ENCODE measurements at regions not wholly inside any gene's neighbourhood (a gene's known extent, or its start where the extent isn't known, plus 50 kb on each side); places are given as distances from the start of the nearest gene placed in this dataset.
"Not testable (repeated sequence)": the region's sequence is repeated elsewhere in the genome, so short reads cannot be mapped to it uniquely, and the experiment has no call there.

GRCh38 chrY:7320171-7320570, 408.6 kb upstream of the AMELY start:
- not testable (repeated sequence) for DNase-seq (ENCODE audit: low read depth)

GRCh38 chrY:7318122-7318521, 406.6 kb upstream of the AMELY start:
- DNase-seq (ENCODE audit: low read depth), result no peak

- no peak for DNase-seq (ENCODE audit: low read depth)
Observed at GRCh38 chrY:7317571-7317970, 406.0 kb upstream of the AMELY start.

- DNase-seq (ENCODE audit: low read depth), result peak; percentile 44
Observed at GRCh38 chrY:7310482-7311269, 399.1 kb upstream of the AMELY start.

GRCh38 chrY:7308816-7309215, 397.3 kb upstream of the AMELY start:
- no peak for DNase-seq (ENCODE audit: low read depth)

- no peak for DNase-seq (ENCODE audit: low read depth)
Observed at GRCh38 chrY:7302306-7302705, 390.8 kb upstream of the AMELY start.

GRCh38 chrY:7299960-7300359, 388.4 kb upstream of the AMELY start:
- DNase-seq (ENCODE audit: low read depth), result no peak

GRCh38 chrY:7292113-7292512, 380.6 kb upstream of the AMELY start:
- no peak for DNase-seq (ENCODE audit: low read depth)

- DNase-seq (ENCODE audit: low read depth), result no peak
Observed at GRCh38 chrY:7289889-7290833, 378.6 kb upstream of the AMELY start.

GRCh38 chrY:7288611-7289010, 377.1 kb upstream of the AMELY start:
- DNase-seq (ENCODE audit: low read depth), result no peak

- DNase-seq (ENCODE audit: low read depth), result not testable (repeated sequence)
Observed at GRCh38 chrY:7287963-7288362, 376.4 kb upstream of the AMELY start.

GRCh38 chrY:7285388-7285787, 373.8 kb upstream of the AMELY start:
- DNase-seq (ENCODE audit: low read depth), result no peak

- no peak for DNase-seq (ENCODE audit: low read depth)
Observed at GRCh38 chrY:7283001-7283400, 371.4 kb upstream of the AMELY start.

- DNase-seq (ENCODE audit: low read depth), result not testable (repeated sequence)
Observed at GRCh38 chrY:7280151-7280740, 368.7 kb upstream of the AMELY start.

- no peak for DNase-seq (ENCODE audit: low read depth)
Observed at GRCh38 chrY:7275751-7276150, 364.2 kb upstream of the AMELY start.

GRCh38 chrY:7275014-7275413, 363.5 kb upstream of the AMELY start:
- DNase-seq (ENCODE audit: low read depth), result no peak

GRCh38 chrY:7274369-7274913, 362.9 kb upstream of the AMELY start:
- DNase-seq (ENCODE audit: low read depth), result no peak

GRCh38 chrY:7273587-7274203, 362.1 kb upstream of the AMELY start:
- DNase-seq (ENCODE audit: low read depth), result peak; percentile 71

GRCh38 chrY:7272556-7273195, 361.1 kb upstream of the AMELY start:
- peak; percentile 41 for DNase-seq (ENCODE audit: low read depth)

- no peak for DNase-seq (ENCODE audit: low read depth)
Observed at GRCh38 chrY:7263773-7264172, 352.2 kb upstream of the AMELY start.

GRCh38 chrY:7262531-7262930, 351.0 kb upstream of the AMELY start:
- no peak for DNase-seq (ENCODE audit: low read depth)

Measured in LHCN-M2 (cell line).